Astrocyte (in vitro differentiated cells and primary cell): ENCODE measurements at regions not wholly inside any gene's neighbourhood (a gene's known extent, or its start where the extent isn't known, plus 50 kb on each side); places are given as distances from the start of the nearest gene placed in this dataset.
"Not testable (repeated sequence)": the region's sequence is repeated elsewhere in the genome, so short reads cannot be mapped to it uniquely, and the experiment has no call there.

Source experiments
- DNase-seq: peaks from one replicate; pipeline ENCODE4 v3.0.0-alpha.2; 2010; ENCODE audit warnings: low read depth
- FAIRE-seq: peaks from 2 replicates; lab custom pipeline; 2011; peaks lifted over from hg19 to GRCh38; lab: Jason Lieb, UNC
- H2AFZ ChIP-seq: 2 replicates; pipeline ENCODE4 v1.6.0; 2012; ENCODE audit warnings: low read depth, low read length, inconsistent platforms
- H3K27ac ChIP-seq: 2 replicates; pipeline ENCODE4 v1.5.1; 2011; ENCODE audit warnings: low read depth, low read length, inconsistent platforms
- H3K27me3 ChIP-seq: 2 replicates; pipeline ENCODE4 v1.6.0; 2011; ENCODE audit warnings: low read length, inconsistent platforms; ENCODE audit not compliant: insufficient read depth
- H3K36me3 ChIP-seq: 2 replicates; pipeline ENCODE4 v1.5.1; 2011; ENCODE audit warnings: low read length, inconsistent platforms; ENCODE audit not compliant: insufficient read depth
- H3K4me1 ChIP-seq: 2 replicates; pipeline ENCODE4 v1.5.1; 2011; ENCODE audit warnings: low read length, inconsistent platforms; ENCODE audit not compliant: insufficient read depth
- H3K4me2 ChIP-seq: 2 replicates; pipeline ENCODE4 v1.6.0; 2012; ENCODE audit warnings: low read length, inconsistent platforms
- H3K4me3 ChIP-seq: 2 replicates; pipeline ENCODE4 v1.5.1; 2011; ENCODE audit warnings: low read depth, mild to moderate bottlenecking, low read length, inconsistent platforms; ENCODE audit not compliant: insufficient read depth
- H3K79me2 ChIP-seq: 2 replicates; pipeline ENCODE4 v1.6.0; 2012; ENCODE audit warnings: mild to moderate bottlenecking, low read length, inconsistent platforms; ENCODE audit not compliant: insufficient read depth
- H3K9ac ChIP-seq: 2 replicates; pipeline ENCODE4 v1.6.0; 2012; ENCODE audit warnings: mild to moderate bottlenecking, low read length, inconsistent platforms
- H3K9me3 ChIP-seq: 2 replicates; pipeline ENCODE4 v1.5.1; 2012; ENCODE audit warnings: low read depth, mild to moderate bottlenecking, low read length, inconsistent platforms; ENCODE audit not compliant: insufficient read depth
- H4K20me1 ChIP-seq: 2 replicates; pipeline ENCODE4 v1.6.0; 2012; ENCODE audit warnings: low read length, inconsistent platforms; ENCODE audit not compliant: insufficient read depth
- H3K27ac Mint-ChIP-seq: one replicate; pipeline ENCODE4 v1.8.0; 2021; ENCODE audit warnings: mild to moderate bottlenecking, mixed read lengths; ENCODE audit not compliant: unreplicated experiment
- H3K27me3 Mint-ChIP-seq: one replicate; pipeline ENCODE4 v1.8.0; 2021; ENCODE audit warnings: low read depth, mixed read lengths; ENCODE audit not compliant: unreplicated experiment
- H3K36me3 Mint-ChIP-seq: one replicate; pipeline ENCODE4 v1.8.0; 2021; ENCODE audit warnings: low read depth, mixed read lengths; ENCODE audit not compliant: unreplicated experiment
- H3K4me1 Mint-ChIP-seq: one replicate; pipeline ENCODE4 v1.8.0; 2021; ENCODE audit warnings: low read depth, mixed read lengths; ENCODE audit not compliant: unreplicated experiment
- H3K4me3 Mint-ChIP-seq: one replicate; pipeline ENCODE4 v1.8.0; 2021; ENCODE audit warnings: mild to moderate bottlenecking, moderate library complexity, mixed read lengths; ENCODE audit not compliant: unreplicated experiment
- H3K9me3 Mint-ChIP-seq: one replicate; pipeline ENCODE4 v1.8.0; 2021; ENCODE audit warnings: mild to moderate bottlenecking, mixed read lengths; ENCODE audit not compliant: unreplicated experiment
- CTCF ChIP-seq: IDR thresholded peaks from 2 replicates; pipeline ENCODE4 v1.5.1; 2011; ENCODE audit warnings: low read depth, mild to moderate bottlenecking, inconsistent platforms, low read length, moderate library complexity; ENCODE audit not compliant: insufficient read depth
- EZH2 ChIP-seq: IDR thresholded peaks from 2 replicates; pipeline ENCODE4 v1.6.1; 2012; ENCODE audit warnings: mild to moderate bottlenecking, low read length, inconsistent platforms; ENCODE audit not compliant: insufficient read depth

GRCh38 chr3:157585386-157585785, 82.2 kb upstream of the VEPH1 start:
- Mint-ChIP-seq H3K4me3 (no peak overlapping the region), H3K27me3 (no peaks in the 10 kb centered on the region), H3K4me1 (no peaks in the 10 kb centered on the region), H3K27ac (no peak overlapping the region), H3K9me3 (peaks cover 2% of the 10 kb centered on the region), H3K36me3 (peaks cover 2% of the 10 kb centered on the region)
- Histone ChIP-seq H3K9ac (no peak overlapping the region), H2AFZ (no peak overlapping the region), H3K79me2 (no peaks in the 10 kb centered on the region), H3K9me3 (no peaks in the 10 kb centered on the region), H3K4me3 (no peak overlapping the region), H3K27me3 (peaks cover 1% of the 10 kb centered on the region), H4K20me1 (no peaks in the 10 kb centered on the region), H3K36me3 (no peaks in the 10 kb centered on the region), H3K27ac (no peak overlapping the region), H3K4me2 (no peak overlapping the region), H3K4me1 (peaks cover 9% of the 10 kb centered on the region)
- TF ChIP-seq EZH2 (no peak), CTCF (no peak)
- DNase-seq (peak; percentile 58), FAIRE-seq (no peak)

- H2AFZ ChIP-seq: no peak overlapping the region
- peaks cover 2% of the 10 kb centered on the region for H3K9me3 Mint-ChIP-seq
- no peak overlapping the region for H3K4me2 ChIP-seq
- H3K4me3 Mint-ChIP-seq: no peak overlapping the region
- H3K27me3 Mint-ChIP-seq: no peaks in the 10 kb centered on the region
- no peak overlapping the region for H3K4me3 ChIP-seq
- TF ChIP-seq CTCF (no peak), EZH2 (no peak)
- no peaks in the 10 kb centered on the region for H3K36me3 ChIP-seq
- no peaks in the 10 kb centered on the region for H3K4me1 Mint-ChIP-seq
- DNase-seq (no peak), FAIRE-seq (no peak)
- H3K27ac ChIP-seq: no peak overlapping the region
- no peak overlapping the region for H3K27ac Mint-ChIP-seq
- no peaks in the 10 kb centered on the region for H3K79me2 ChIP-seq
- peaks cover 2% of the 10 kb centered on the region for H3K36me3 Mint-ChIP-seq
- H3K9me3 ChIP-seq: no peaks in the 10 kb centered on the region
- H3K4me1 ChIP-seq: peaks cover 9% of the 10 kb centered on the region
- H3K27me3 ChIP-seq: no peaks in the 10 kb centered on the region
- H3K9ac ChIP-seq: no peak overlapping the region
- no peaks in the 10 kb centered on the region for H4K20me1 ChIP-seq
Measured at GRCh38 chr3:157582637-157582973, 79.4 kb upstream of the VEPH1 start.

GRCh38 chr3:157581956-157582636, 78.9 kb upstream of the VEPH1 start:
- not testable (repeated sequence) for H3K9me3 Mint-ChIP-seq, DNase-seq, H3K36me3 Mint-ChIP-seq, H3K9ac ChIP-seq, H3K4me1 Mint-ChIP-seq, H4K20me1 ChIP-seq, H3K27ac ChIP-seq, H3K9me3 ChIP-seq, H3K79me2 ChIP-seq, FAIRE-seq, H3K27me3 Mint-ChIP-seq, H3K27ac Mint-ChIP-seq, H3K27me3 ChIP-seq, H3K4me3 ChIP-seq, H3K4me1 ChIP-seq, H2AFZ ChIP-seq, H3K4me3 Mint-ChIP-seq, H3K36me3 ChIP-seq
- peak overlapping the region; percentile 5 for H3K4me2 ChIP-seq
